ENCODE measurements at regions not wholly inside any gene's neighbourhood (a gene's known extent, or its start where the extent isn't known, plus 50 kb on each side); places are given as distances from the start of the nearest gene placed in this dataset.
"Not testable (repeated sequence)": the region's sequence is repeated elsewhere in the genome, so short reads cannot be mapped to it uniquely, and the experiment has no call there.

GRCh38 chr12:90808568-90808967 lies 146.4 kb downstream of the CCER1 start:
- H3K27ac ChIP-seq: no peak overlapping the region

GRCh38 chr12:90802727-90803126 lies 152.2 kb downstream of the CCER1 start:
- intact Hi-C loops (cut with DNase I; ENCODE audit: low total_unique reads): no loop called here
- no peaks in the 10 kb centered on the region for H3K36me3 ChIP-seq
- no peaks in the 10 kb centered on the region for H3K9me3 ChIP-seq
- TF ChIP-seq POLR2A (IDR thresholded peaks at IDR 0.05) (no peak), POLR2AphosphoS5 (IDR thresholded peaks at IDR 0.05) (no peak), CTCF (IDR thresholded peaks at IDR 0.05) (no peak), EP300 (IDR thresholded peaks at IDR 0.05) (no peak)
- 90 to 96% (median 94%) methylated on average over 6 of the region's 6 CpGs for WGBS, 5 donors
- no peaks in the 10 kb centered on the region for H3K4me1 ChIP-seq
- H3K27ac ChIP-seq: no peak overlapping the region
- H3K4me3 ChIP-seq: no peak overlapping the region
- no peak for DNase-seq
- no peaks in the 10 kb centered on the region for H3K27me3 ChIP-seq

More at GRCh38 chr12:90808568-90808967, 146.4 kb downstream of the CCER1 start:
- 65 to 84% (median 75%) methylated on average over 3 of the region's 3 CpGs for WGBS, 5 donors
- Histone ChIP-seq H3K4me1 (no peaks in the 10 kb centered on the region), H3K9me3 (no peaks in the 10 kb centered on the region), H3K4me3 (no peak overlapping the region), H3K27me3 (no peaks in the 10 kb centered on the region), H3K36me3 (no peaks in the 10 kb centered on the region)
- no peak for TF ChIP-seq CTCF (IDR thresholded peaks at IDR 0.05)
- TF ChIP-seq EP300 (IDR thresholded peaks at IDR 0.05): no peak
- TF ChIP-seq POLR2AphosphoS5 (IDR thresholded peaks at IDR 0.05): no peak
- no peak for TF ChIP-seq POLR2A (IDR thresholded peaks at IDR 0.05)
- intact Hi-C loops (cut with DNase I; ENCODE audit: low total_unique reads): no loop called here
- no peak for DNase-seq

- Histone ChIP-seq H3K27me3 (no peaks in the 10 kb centered on the region), H3K27ac (no peak overlapping the region), H3K9me3 (no peaks in the 10 kb centered on the region), H3K36me3 (no peaks in the 10 kb centered on the region), H3K4me3 (no peak overlapping the region), H3K4me1 (no peaks in the 10 kb centered on the region)
- WGBS, 5 donors: 79 to 85% (median 82%) methylated on average over 4 of the region's 4 CpGs
- DNase-seq: no peak
- TF ChIP-seq POLR2A (IDR thresholded peaks at IDR 0.05) (no peak), CTCF (IDR thresholded peaks at IDR 0.05) (no peak), POLR2AphosphoS5 (IDR thresholded peaks at IDR 0.05) (no peak), EP300 (IDR thresholded peaks at IDR 0.05) (no peak)
- intact Hi-C loops (cut with DNase I; ENCODE audit: low total_unique reads): no loop called here
Observed at GRCh38 chr12:90801776-90802175, 153.2 kb downstream of the CCER1 start.

GRCh38 chr12:90794212-90794611 lies 160.8 kb downstream of the CCER1 start:
- intact Hi-C loops (cut with DNase I; ENCODE audit: low total_unique reads): no loop called here
- Histone ChIP-seq H3K4me1 (no peaks in the 10 kb centered on the region), H3K9me3 (no peaks in the 10 kb centered on the region), H3K27me3 (no peaks in the 10 kb centered on the region), H3K4me3 (no peak overlapping the region), H3K27ac (no peak overlapping the region), H3K36me3 (no peaks in the 10 kb centered on the region)
- no peak for DNase-seq
- 36 to 86% (median 54%) methylated on average over 2 of the region's 2 CpGs for WGBS, 5 donors
- TF ChIP-seq EP300 (IDR thresholded peaks at IDR 0.05) (no peak), CTCF (IDR thresholded peaks at IDR 0.05) (no peak), POLR2A (IDR thresholded peaks at IDR 0.05) (no peak), POLR2AphosphoS5 (IDR thresholded peaks at IDR 0.05) (no peak)

- H3K4me3 ChIP-seq; H3K27me3 ChIP-seq; DNase-seq; H3K9me3 ChIP-seq; intact Hi-C loops (cut with DNase I; ENCODE audit: low total_unique reads); H3K36me3 ChIP-seq; H3K4me1 ChIP-seq; H3K27ac ChIP-seq: not testable (repeated sequence)
- WGBS, 5 donors: 59 to 100% (median 94%) methylated on average over 1 of the region's 1 CpG
Observed at GRCh38 chr12:90792718-90793117, 162.3 kb downstream of the CCER1 start.

Data from stomach (tissue), 8 donors.